ENCODE measurements at regions not wholly inside any gene's neighbourhood (a gene's known extent, or its start where the extent isn't known, plus 50 kb on each side); places are given as distances from the start of the nearest gene placed in this dataset.

DNA sequence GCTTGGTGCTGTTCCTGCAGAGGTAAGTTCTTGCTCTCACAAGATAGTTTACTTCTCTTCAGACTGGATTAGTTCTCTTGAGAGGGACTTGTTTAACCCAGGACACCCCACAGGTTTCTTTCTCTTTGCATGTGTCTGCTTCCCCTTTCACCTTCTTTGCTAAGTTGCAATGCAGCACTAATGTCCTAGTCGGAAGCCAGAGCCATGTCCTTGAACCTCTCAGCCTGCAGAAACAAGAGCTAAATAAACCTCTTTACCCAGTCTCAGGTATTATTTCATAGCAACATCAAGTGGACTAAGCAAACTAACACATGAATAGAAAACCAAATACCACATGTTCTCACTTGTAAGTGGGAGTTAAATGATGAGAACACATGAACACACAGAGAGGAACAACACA lies 915.2 kb downstream of the NSUN3 start:
- TF ChIP-seq, protein P1, sequence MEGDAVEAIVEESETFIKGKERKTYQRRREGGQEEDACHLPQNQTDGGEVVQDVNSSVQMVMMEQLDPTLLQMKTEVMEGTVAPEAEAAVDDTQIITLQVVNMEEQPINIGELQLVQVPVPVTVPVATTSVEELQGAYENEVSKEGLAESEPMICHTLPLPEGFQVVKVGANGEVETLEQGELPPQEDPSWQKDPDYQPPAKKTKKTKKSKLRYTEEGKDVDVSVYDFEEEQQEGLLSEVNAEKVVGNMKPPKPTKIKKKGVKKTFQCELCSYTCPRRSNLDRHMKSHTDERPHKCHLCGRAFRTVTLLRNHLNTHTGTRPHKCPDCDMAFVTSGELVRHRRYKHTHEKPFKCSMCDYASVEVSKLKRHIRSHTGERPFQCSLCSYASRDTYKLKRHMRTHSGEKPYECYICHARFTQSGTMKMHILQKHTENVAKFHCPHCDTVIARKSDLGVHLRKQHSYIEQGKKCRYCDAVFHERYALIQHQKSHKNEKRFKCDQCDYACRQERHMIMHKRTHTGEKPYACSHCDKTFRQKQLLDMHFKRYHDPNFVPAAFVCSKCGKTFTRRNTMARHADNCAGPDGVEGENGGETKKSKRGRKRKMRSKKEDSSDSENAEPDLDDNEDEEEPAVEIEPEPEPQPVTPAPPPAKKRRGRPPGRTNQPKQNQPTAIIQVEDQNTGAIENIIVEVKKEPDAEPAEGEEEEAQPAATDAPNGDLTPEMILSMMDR (IDR thresholded peaks at IDR 0.05; ENCODE audit: low read depth, low read length), result no peak
- TF ChIP-seq EZH2phosphoT487 (IDR thresholded peaks at IDR 0.05; ENCODE audit: low read depth), result no peak
- no peak overlapping the region for H3K4me3 ChIP-seq (ENCODE audit: low read length)
- no peaks in the 10 kb centered on the region for H3K27me3 ChIP-seq (ENCODE audit: low read depth, low read length)
- H4K20me1 ChIP-seq (ENCODE audit: insufficient read depth, low read length), result no peaks in the 10 kb centered on the region
- H2AFZ ChIP-seq (ENCODE audit: low read depth, low read length), result no peak overlapping the region
- H3K9ac ChIP-seq (ENCODE audit: low read length), result no peak overlapping the region
- H3K4me2 ChIP-seq (ENCODE audit: low read length), result no peak overlapping the region
- H3K9me3 ChIP-seq (ENCODE audit: insufficient read depth, low read length), result no peaks in the 10 kb centered on the region
- no peaks in the 10 kb centered on the region for H3K36me3 ChIP-seq (replicated peaks; ENCODE audit: low read depth, low read length)
- H3K79me2 ChIP-seq (ENCODE audit: low read length), result no peaks in the 10 kb centered on the region
- H3K27ac ChIP-seq (ENCODE audit: low read length), result no peak overlapping the region
- H3K4me1 ChIP-seq (ENCODE audit: low read length), result no peaks in the 10 kb centered on the region

DNA sequence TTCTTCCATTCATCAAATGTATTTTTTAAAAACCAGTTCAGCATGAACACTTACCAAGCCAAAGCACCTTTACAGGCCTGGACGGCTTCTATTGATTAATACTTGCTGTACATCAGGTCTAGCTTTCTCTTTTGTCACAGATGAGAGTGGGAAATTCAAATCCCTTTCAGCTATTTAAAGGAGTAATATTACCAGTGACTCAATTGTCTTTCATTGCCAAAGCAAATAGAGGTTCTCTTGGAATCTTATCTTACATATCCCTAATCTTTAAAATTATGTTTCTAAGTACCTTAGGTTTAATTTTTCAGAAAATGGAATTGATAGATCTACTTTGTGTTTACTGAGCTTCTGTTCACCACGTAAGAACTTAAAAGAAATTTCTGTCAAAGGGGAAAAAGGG lies 922.9 kb downstream of the NSUN3 start:
- Histone ChIP-seq H3K4me2 (ENCODE audit: low read length) (no peak overlapping the region), H3K79me2 (ENCODE audit: low read length) (no peaks in the 10 kb centered on the region), H3K27ac (ENCODE audit: low read length) (no peak overlapping the region), H3K9ac (ENCODE audit: low read length) (no peak overlapping the region), H4K20me1 (ENCODE audit: insufficient read depth, low read length) (no peaks in the 10 kb centered on the region), H3K27me3 (ENCODE audit: low read depth, low read length) (no peaks in the 10 kb centered on the region), H3K4me1 (ENCODE audit: low read length) (no peaks in the 10 kb centered on the region), H2AFZ (ENCODE audit: low read depth, low read length) (no peak overlapping the region), H3K9me3 (ENCODE audit: insufficient read depth, low read length) (no peaks in the 10 kb centered on the region), H3K4me3 (ENCODE audit: low read length) (no peak overlapping the region), H3K36me3 (replicated peaks; ENCODE audit: low read depth, low read length) (no peaks in the 10 kb centered on the region)
- TF ChIP-seq, protein P1 (IDR thresholded peaks at IDR 0.05; ENCODE audit: low read depth, low read length), result no peak
- no peak for TF ChIP-seq EZH2phosphoT487 (IDR thresholded peaks at IDR 0.05; ENCODE audit: low read depth)

DNA sequence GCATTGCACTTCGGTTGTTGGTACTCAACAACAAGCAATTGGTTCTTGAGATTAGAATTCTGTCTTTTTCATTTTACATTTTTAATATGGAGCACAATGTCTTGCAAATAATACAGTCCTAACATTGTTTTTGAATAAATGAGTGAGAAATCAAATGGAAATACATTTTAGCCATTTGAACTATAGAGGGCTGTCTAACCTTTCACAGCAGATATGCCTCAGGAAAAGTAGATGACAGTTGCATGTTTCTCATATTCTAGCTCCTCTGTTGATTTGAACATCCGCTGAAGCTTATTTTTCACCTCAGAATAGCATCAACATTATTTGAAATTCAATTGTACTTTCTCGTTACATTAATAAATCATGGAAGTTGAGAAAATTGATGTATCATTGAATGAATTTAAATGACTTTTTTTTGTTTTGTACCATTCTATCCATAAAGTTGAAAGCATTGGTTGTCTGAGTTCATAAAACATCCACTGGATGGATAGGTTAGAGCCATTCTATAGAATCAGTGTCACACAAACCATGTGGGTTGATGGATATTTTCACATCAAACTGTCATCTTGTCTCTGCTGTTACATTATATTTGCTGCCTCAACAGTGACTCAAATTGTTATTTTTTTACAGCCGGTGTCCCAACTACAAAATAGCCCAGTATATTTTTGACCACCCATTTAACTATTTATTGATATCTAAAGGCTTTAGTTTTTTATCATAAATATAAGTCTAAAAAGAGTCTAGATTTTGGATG lies 928.3 kb downstream of the NSUN3 start:
- no peaks in the 10 kb centered on the region for H3K36me3 ChIP-seq (replicated peaks; ENCODE audit: low read depth, low read length)
- H3K27me3 ChIP-seq (ENCODE audit: low read depth, low read length), result no peaks in the 10 kb centered on the region
- H3K4me2 ChIP-seq (ENCODE audit: low read length), result no peak overlapping the region
- H3K4me3 ChIP-seq (ENCODE audit: low read length), result no peak overlapping the region
- H3K27ac ChIP-seq (ENCODE audit: low read length), result no peak overlapping the region
- H3K4me1 ChIP-seq (ENCODE audit: low read length), result no peaks in the 10 kb centered on the region
- no peaks in the 10 kb centered on the region for H3K79me2 ChIP-seq (ENCODE audit: low read length)
- no peaks in the 10 kb centered on the region for H4K20me1 ChIP-seq (ENCODE audit: insufficient read depth, low read length)
- H3K9ac ChIP-seq (ENCODE audit: low read length), result no peak overlapping the region
- no peaks in the 10 kb centered on the region for H3K9me3 ChIP-seq (ENCODE audit: insufficient read depth, low read length)
- H2AFZ ChIP-seq (ENCODE audit: low read depth, low read length), result no peak overlapping the region
- TF ChIP-seq, protein P1 (IDR thresholded peaks at IDR 0.05; ENCODE audit: low read depth, low read length), result peak; percentile 59
- no peak for TF ChIP-seq EZH2phosphoT487 (IDR thresholded peaks at IDR 0.05; ENCODE audit: low read depth)

DNA sequence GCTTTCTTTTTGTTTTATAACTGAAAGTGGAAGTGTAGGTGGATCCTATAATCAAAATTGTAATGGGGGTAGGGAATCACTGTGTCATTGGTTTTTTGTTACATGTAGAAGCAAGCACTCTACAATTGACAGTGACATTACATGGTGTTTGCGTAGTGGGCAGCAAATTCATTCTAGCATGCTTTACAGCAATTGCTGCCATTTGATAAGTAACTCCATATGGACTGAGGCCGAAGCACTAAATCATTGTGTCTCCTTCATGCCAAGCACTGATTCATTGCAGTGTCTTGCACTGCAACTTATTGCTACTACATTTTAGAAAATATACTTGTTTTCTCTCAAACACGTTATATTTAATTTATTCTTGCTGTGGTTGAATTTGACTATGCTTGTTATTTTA lies 933.9 kb downstream of the NSUN3 start:
- H3K27me3 ChIP-seq (ENCODE audit: low read depth, low read length), result no peaks in the 10 kb centered on the region
- no peak overlapping the region for H3K4me3 ChIP-seq (ENCODE audit: low read length)
- no peak overlapping the region for H3K4me2 ChIP-seq (ENCODE audit: low read length)
- no peaks in the 10 kb centered on the region for H3K79me2 ChIP-seq (ENCODE audit: low read length)
- no peak overlapping the region for H2AFZ ChIP-seq (ENCODE audit: low read depth, low read length)
- no peaks in the 10 kb centered on the region for H3K9me3 ChIP-seq (ENCODE audit: insufficient read depth, low read length)
- no peak overlapping the region for H3K9ac ChIP-seq (ENCODE audit: low read length)
- H3K27ac ChIP-seq (ENCODE audit: low read length), result no peak overlapping the region
- no peaks in the 10 kb centered on the region for H3K4me1 ChIP-seq (ENCODE audit: low read length)
- no peaks in the 10 kb centered on the region for H4K20me1 ChIP-seq (ENCODE audit: insufficient read depth, low read length)
- no peaks in the 10 kb centered on the region for H3K36me3 ChIP-seq (replicated peaks; ENCODE audit: low read depth, low read length)
- TF ChIP-seq EZH2phosphoT487 (IDR thresholded peaks at IDR 0.05; ENCODE audit: low read depth), result no peak
- TF ChIP-seq, protein P1 (IDR thresholded peaks at IDR 0.05; ENCODE audit: low read depth, low read length), result no peak
